ENCODE measurements at regions not wholly inside any gene's neighbourhood (a gene's known extent, or its start where the extent isn't known, plus 50 kb on each side); places are given as distances from the start of the nearest gene placed in this dataset.

GRCh38 chr11:69884751-69885150 is 65.5 kb upstream of the FGF3 start (continued):
- no peak for TF ChIP-seq CTBP2 (IDR thresholded peaks at IDR 0.05; ENCODE audit: borderline replicate concordance, insufficient read depth, insufficient read length, low read length)
- TF ChIP-seq RNF2 (IDR thresholded peaks at IDR 0.05; ENCODE audit: borderline replicate concordance, low read depth, low read length, missing control alignments, poor library complexity, severe bottlenecking): no peak
- no peak for TF ChIP-seq CHD1 (IDR thresholded peaks at IDR 0.05; ENCODE audit: low read depth, low read length)
